SK-N-SH (cell line): ENCODE measurements at regions not wholly inside any gene's neighbourhood (a gene's known extent, or its start where the extent isn't known, plus 50 kb on each side); places are given as distances from the start of the nearest gene placed in this dataset.

Experiments used
- TF ChIP-seq, protein P1 (sequence below): fragments of 200-600 bp; sonication (generic); IDR thresholded peaks from 2 replicates; pipeline ENCODE4 v1.6.1; 2017; ENCODE audit warnings: antibody characterized with exemption, mild to moderate bottlenecking, moderate library complexity
- TF ChIP-seq, protein P2 (sequence below): IDR thresholded peaks from 2 replicates; pipeline ENCODE4 v1.4.0; 2012; ENCODE audit warnings: low read depth

DNA sequence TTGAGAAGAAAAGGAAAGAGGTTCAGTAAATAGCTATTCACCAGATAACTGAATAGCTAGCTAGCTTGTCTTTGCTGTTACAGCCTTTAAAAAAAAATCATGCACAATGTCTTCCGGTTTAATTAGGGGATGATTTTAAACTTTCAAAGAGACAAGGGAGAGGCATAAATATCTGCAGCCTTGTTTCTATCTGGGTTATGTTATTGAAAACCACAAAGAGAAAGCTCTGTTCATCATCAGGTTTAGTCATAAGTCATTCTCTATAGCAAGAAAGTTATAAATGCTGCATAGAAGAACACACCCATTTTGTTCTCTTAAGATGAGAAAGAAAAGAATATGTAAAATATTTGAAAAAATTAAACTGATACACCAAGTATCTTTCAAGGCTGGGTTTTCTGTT is 1046.9 kb downstream of the AACS start:
- TF ChIP-seq, protein P1, sequence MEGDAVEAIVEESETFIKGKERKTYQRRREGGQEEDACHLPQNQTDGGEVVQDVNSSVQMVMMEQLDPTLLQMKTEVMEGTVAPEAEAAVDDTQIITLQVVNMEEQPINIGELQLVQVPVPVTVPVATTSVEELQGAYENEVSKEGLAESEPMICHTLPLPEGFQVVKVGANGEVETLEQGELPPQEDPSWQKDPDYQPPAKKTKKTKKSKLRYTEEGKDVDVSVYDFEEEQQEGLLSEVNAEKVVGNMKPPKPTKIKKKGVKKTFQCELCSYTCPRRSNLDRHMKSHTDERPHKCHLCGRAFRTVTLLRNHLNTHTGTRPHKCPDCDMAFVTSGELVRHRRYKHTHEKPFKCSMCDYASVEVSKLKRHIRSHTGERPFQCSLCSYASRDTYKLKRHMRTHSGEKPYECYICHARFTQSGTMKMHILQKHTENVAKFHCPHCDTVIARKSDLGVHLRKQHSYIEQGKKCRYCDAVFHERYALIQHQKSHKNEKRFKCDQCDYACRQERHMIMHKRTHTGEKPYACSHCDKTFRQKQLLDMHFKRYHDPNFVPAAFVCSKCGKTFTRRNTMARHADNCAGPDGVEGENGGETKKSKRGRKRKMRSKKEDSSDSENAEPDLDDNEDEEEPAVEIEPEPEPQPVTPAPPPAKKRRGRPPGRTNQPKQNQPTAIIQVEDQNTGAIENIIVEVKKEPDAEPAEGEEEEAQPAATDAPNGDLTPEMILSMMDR = no peak
- TF ChIP-seq, protein P2, sequence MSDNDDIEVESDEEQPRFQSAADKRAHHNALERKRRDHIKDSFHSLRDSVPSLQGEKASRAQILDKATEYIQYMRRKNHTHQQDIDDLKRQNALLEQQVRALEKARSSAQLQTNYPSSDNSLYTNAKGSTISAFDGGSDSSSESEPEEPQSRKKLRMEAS = no peak
